Panc1 (cell line): ENCODE measurements at regions not wholly inside any gene's neighbourhood (a gene's known extent, or its start where the extent isn't known, plus 50 kb on each side); places are given as distances from the start of the nearest gene placed in this dataset.

Experiments
- CTCF ChIP-seq: fragments of 450-650 bp; IDR thresholded peaks from 2 replicates; pipeline ENCODE4 v1.5.1; 2017; ENCODE audit warnings: mild to moderate bottlenecking
- POLR2AphosphoS5 ChIP-seq: IDR thresholded peaks from 2 replicates; pipeline ENCODE4 v1.6.1; 2012; ENCODE audit warnings: mild to moderate bottlenecking, low read depth, low read length, moderate library complexity

- TF ChIP-seq CTCF, result no peak
- no peak for TF ChIP-seq POLR2AphosphoS5
Measured at GRCh38 chr3:99131876-99132275, 230.4 kb upstream of the DCBLD2 start.
